T-helper 1 cell (primary cell): ENCODE measurements at regions not wholly inside any gene's neighbourhood (a gene's known extent, or its start where the extent isn't known, plus 50 kb on each side); places are given as distances from the start of the nearest gene placed in this dataset.
"Not testable (repeated sequence)": the region's sequence is repeated elsewhere in the genome, so short reads cannot be mapped to it uniquely, and the experiment has no call there.

Experiments used
- DNase-seq, 5 donors: peaks; one replicate each; pipeline ENCODE4 v3.0.0-alpha.2; 2012 to 2020

GRCh38 chr13:21228738-21229137 is 52.3 kb downstream of the MRPL57 start:
- DNase-seq, result no peak

- DNase-seq, result no peak
Observed at GRCh38 chr13:21229241-21230024, 53.0 kb downstream of the MRPL57 start.

- no peak for DNase-seq
Observed at GRCh38 chr13:21230516-21230915, 54.1 kb downstream of the MRPL57 start.

GRCh38 chr13:21231426-21231940 is 55.0 kb downstream of the MRPL57 start:
- DNase-seq, result no peak

GRCh38 chr13:21232196-21232595 is 55.7 kb downstream of the MRPL57 start:
- DNase-seq, result peak in 1 of 5 donors; percentile 9

- no peak for DNase-seq
Observed at GRCh38 chr13:21232599-21232998, 56.1 kb downstream of the MRPL57 start.

GRCh38 chr13:21233086-21233485 is 56.6 kb downstream of the MRPL57 start:
- DNase-seq, result no peak

- no peak for DNase-seq
Observed at GRCh38 chr13:21234526-21234925, 58.1 kb downstream of the MRPL57 start.

- no peak for DNase-seq
Observed at GRCh38 chr13:21235174-21235573, 58.7 kb downstream of the MRPL57 start.

- DNase-seq, result no peak
Observed at GRCh38 chr13:21237081-21237480, 60.6 kb downstream of the MRPL57 start.

- DNase-seq, result no peak
Observed at GRCh38 chr13:21238267-21238666, 61.8 kb downstream of the MRPL57 start.

- no peak for DNase-seq
Observed at GRCh38 chr13:21240586-21240985, 64.1 kb downstream of the MRPL57 start.

GRCh38 chr13:21242236-21242635 is 65.8 kb downstream of the MRPL57 start:
- DNase-seq, result no peak

GRCh38 chr13:21243045-21243897 is 66.8 kb downstream of the MRPL57 start:
- DNase-seq, result no peak

GRCh38 chr13:21243898-21244184 is 67.4 kb downstream of the MRPL57 start:
- DNase-seq, result not testable (repeated sequence)

GRCh38 chr13:21246761-21247452 is 70.4 kb downstream of the MRPL57 start:
- no peak for DNase-seq

- no peak for DNase-seq
Observed at GRCh38 chr13:21256351-21256761, 79.9 kb downstream of the MRPL57 start.

- no peak for DNase-seq
Observed at GRCh38 chr13:21256891-21257290, 80.4 kb downstream of the MRPL57 start.

GRCh38 chr13:21259571-21260455 is 83.4 kb downstream of the MRPL57 start:
- no peak for DNase-seq

GRCh38 chr13:21260561-21261290 is 84.3 kb downstream of the MRPL57 start:
- not testable (repeated sequence) for DNase-seq

GRCh38 chr13:21261487-21262216 is 85.2 kb downstream of the MRPL57 start:
- DNase-seq, result not testable (repeated sequence)
